ENCODE measurements at regions not wholly inside any gene's neighbourhood (a gene's known extent, or its start where the extent isn't known, plus 50 kb on each side); places are given as distances from the start of the nearest gene placed in this dataset.

GRCh38 chr1:88399690-88400089 lies 284.4 kb upstream of the PKN2 start:
- no peak for DNase-seq

GRCh38 chr1:88401313-88401712 lies 282.8 kb upstream of the PKN2 start:
- DNase-seq: no peak

- DNase-seq: no peak
Measured at GRCh38 chr1:88404582-88404981, 279.5 kb upstream of the PKN2 start.

DNA sequence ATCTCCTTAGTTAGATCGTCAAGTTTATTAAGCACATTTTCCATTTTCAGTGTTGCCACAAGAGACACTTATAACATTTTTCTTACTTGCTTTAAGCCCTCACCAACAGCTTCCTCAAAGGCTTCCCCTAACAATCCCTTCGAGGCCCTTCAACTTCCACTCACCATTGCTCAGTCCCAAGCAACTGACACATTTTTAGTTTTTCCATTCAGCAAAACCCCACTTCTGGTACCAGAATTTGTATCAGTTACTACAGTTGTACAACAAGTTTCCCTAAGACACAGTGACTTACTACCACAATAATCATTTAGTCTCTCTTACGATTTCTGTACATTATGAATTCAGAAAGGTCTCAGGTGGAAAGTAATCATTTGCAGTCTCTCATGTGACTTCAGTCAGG lies 276.8 kb upstream of the PKN2 start:
- no peak for DNase-seq

DNA sequence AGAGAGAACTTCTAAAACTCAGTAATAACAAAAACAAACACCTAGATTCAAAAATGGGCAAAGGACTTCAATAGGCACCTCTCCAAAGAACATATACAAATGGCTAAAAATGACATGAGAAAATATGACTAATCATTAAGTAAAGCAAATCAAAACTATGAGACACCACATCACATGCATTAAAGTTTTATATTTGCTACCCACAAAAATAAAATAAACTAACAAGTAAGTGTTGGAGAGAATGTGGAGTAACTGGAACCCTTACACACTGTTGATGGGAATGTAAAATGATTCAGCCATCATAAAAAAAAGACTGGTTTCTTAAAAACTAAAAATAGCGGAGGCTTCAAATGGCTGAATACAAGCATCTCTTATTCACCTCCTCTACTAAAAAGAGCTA lies 262.1 kb upstream of the PKN2 start:
- no peak for DNase-seq

DNA sequence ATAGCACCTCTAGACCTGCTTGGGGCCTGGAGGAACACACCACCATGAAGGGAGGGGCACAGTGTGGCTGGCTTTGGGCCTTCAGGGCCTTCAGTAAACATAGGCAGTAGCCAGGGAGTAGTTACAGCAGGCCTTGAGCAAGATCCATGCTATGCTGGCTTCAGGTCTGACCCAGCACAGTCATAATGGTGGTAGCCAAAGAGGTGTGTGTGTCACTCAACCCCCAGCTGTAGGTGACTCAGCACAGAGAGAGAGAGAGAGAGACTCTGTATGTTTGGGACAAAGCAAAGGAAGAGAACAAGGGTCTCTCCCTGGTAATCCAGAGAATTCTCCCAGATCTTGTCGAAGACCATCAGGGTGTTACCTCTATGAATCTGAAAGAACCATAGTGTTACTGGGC lies 250.5 kb upstream of the PKN2 start:
- DNase-seq: no peak

DNA sequence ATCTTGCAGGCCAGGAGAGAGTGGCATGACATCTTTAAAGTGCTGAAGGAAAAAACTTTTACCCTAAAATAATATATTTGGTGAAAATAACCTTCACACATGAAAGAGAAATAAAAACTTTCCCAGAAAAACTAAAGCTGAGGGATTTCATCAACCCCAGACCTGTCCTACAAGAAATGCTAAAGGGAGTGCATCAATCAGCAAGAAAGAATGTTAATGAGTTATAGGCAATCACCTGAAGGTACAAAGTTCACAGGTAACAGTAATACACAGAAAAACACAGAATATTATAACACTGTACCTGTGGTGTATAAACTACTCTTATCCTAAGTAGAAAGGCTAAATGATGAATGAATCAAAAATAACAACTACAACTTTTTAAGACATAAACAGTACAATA lies 249.2 kb upstream of the PKN2 start:
- DNase-seq: no peak

DNA sequence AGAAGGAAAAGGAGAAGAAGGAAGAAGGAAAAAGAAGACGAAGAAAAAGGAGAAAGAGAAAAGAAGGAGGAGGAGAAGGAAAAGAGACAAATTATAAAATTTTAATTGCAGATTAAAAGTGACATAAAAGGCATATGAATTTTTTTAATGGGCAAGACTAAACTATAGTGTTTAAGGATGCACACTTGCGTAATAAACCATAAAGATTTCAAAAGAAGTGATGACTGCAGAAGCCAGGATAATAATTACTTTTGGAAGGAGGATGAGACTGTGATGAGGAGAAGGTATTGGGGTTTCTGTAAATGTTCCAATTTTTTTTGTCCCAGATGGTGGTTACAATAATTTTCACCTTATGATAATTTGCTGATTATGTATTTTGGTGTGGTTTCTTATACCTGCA lies 243.1 kb upstream of the PKN2 start:
- DNase-seq: no peak

DNA sequence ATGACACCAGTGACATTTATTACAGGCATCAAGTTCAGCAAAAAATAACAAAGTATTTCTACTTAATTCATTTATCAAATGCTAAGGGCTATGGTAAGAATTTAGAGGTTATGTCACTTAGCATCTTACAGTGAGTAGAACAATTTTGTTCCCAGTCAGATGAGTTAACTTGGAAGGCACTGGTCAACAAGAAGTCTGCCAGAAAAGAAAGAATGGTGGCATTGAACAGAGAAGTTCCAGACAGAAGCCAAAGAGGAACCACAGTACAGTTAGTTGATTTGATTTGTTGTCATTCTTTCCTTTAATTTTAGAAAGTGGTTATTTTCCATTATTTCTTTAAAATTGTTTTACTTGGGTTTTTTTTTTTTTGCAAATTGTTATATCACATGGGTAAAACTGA lies 232.2 kb upstream of the PKN2 start:
- no peak for DNase-seq

GRCh38 chr1:88453295-88453694 lies 230.8 kb upstream of the PKN2 start:
- no peak for DNase-seq

- no peak for DNase-seq
Measured at GRCh38 chr1:88454781-88455180, 229.3 kb upstream of the PKN2 start.

- DNase-seq: no peak
Measured at GRCh38 chr1:88455621-88456256, 228.3 kb upstream of the PKN2 start.

GRCh38 chr1:88457197-88457596 lies 226.9 kb upstream of the PKN2 start:
- no peak for DNase-seq

DNA sequence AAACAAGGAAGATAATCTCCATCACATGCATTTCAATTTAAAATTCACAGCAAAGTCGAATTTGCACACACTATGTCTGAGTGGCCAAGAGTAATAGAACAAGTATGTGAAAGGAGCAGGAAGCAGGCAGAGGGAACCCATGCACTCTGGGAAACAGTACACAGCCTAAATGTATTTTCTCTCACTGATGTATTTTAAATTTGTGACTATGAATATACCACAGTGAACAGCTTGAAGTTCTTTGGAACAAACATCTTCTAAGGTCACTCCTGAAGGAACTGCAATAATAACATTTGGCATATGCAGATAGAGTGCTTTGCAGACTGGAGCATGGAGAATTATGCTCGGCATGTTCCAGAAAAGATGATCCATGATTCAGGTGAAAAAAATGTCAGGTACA lies 223.1 kb upstream of the PKN2 start:
- DNase-seq: no peak

GRCh38 chr1:88462096-88462487 lies 222.0 kb upstream of the PKN2 start:
- DNase-seq: no peak

GRCh38 chr1:88462488-88463261 lies 221.4 kb upstream of the PKN2 start:
- no peak for DNase-seq

DNA sequence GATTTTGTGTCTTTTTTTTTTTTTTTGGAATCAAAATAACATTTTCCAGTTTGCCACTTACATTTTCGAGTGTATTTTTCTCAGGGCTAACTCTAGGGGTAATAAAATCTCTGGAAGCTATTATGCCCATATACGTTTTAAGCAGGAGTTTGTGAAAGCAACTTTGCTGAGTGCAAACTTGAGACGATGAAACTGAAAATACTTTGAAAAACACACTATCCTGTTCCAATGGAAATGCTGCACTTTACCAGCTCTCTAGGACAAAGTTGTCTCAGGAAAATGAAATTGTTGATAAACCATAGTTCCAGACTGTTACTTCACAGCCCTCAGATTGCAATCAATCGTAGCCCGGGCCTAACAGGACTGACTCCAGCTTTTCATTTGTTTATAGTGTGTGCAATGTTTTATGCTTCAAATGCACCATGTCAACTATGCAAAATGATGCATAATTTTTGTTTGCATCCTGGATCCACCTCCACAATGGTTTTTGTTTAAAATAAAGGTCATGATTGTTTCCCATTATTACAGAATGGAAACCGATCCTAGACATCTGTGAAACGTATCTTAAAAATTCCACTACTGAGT lies 220.6 kb upstream of the PKN2 start:
- no peak for DNase-seq

GRCh38 chr1:88466011-88466410 lies 218.1 kb upstream of the PKN2 start:
- DNase-seq: no peak

GRCh38 chr1:88466899-88467580 lies 217.0 kb upstream of the PKN2 start:
- DNase-seq: no peak

GRCh38 chr1:88472298-88472697 lies 211.8 kb upstream of the PKN2 start:
- peak; percentile 58 for DNase-seq

GRCh38 chr1:88472714-88473113 lies 211.4 kb upstream of the PKN2 start:
- DNase-seq: peak; percentile 25

DNA sequence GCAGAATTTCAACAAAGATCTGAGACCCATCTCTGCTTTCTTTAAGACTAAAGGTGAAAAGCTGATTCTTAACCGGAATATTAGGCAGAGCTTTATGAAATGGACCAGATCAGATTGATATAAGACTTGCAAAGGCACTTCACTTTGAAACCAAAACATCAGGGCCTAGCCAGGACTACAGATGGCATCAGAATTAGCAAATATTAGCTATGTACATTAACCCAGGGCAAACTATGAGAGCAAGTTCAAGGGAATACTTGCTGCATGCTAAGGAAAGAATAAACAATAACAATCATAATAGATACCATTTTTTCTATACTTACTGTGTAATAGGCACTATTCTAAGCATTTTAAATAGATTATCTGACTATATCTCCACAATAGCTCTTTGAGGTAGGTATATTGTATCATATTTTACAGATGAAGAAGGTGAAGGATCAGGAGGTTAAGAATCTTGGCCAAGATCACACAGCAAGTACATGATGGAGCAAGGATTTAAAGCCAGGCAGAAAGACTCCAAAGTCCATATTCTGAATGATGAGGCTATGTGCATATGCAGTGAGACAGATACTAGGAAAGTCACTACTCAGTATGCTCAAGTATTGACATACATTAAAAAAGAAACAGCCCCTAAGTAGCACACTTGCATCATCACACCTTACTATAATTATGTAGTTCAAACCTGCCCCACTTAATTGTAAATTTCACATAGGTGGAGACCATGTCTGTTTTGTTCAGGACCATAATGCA lies 209.3 kb upstream of the PKN2 start:
- no peak for DNase-seq

- DNase-seq: no peak
Measured at GRCh38 chr1:88484881-88485280, 199.2 kb upstream of the PKN2 start.
